Chondrocyte (in vitro differentiated cells): ENCODE measurements at regions not wholly inside any gene's neighbourhood (a gene's known extent, or its start where the extent isn't known, plus 50 kb on each side); places are given as distances from the start of the nearest gene placed in this dataset.

Experiments
- DNase-seq: peaks from one replicate; pipeline ENCODE4 v3.0.0; 2021; ENCODE audit warnings: mixed read lengths, low spot score
- H3K27ac Mint-ChIP-seq: one replicate; pipeline ENCODE4 v1.8.0; 2021; ENCODE audit warnings: mild to moderate bottlenecking, moderate library complexity, mixed read lengths; ENCODE audit not compliant: unreplicated experiment
- H3K27me3 Mint-ChIP-seq: 2 replicates; pipeline ENCODE4 v1.8.0; 2021; ENCODE audit warnings: low read depth, mixed read lengths
- H3K36me3 Mint-ChIP-seq: 2 replicates; pipeline ENCODE4 v1.8.0; 2021; ENCODE audit warnings: low read depth, mixed read lengths
- H3K4me1 Mint-ChIP-seq: 2 replicates; pipeline ENCODE4 v1.8.0; 2021; ENCODE audit warnings: low read depth, mild to moderate bottlenecking, mixed read lengths
- H3K4me3 Mint-ChIP-seq: one replicate; pipeline ENCODE4 v1.8.0; 2021; ENCODE audit warnings: mild to moderate bottlenecking, moderate library complexity, mixed read lengths; ENCODE audit not compliant: unreplicated experiment
- H3K9me3 Mint-ChIP-seq: 2 replicates; pipeline ENCODE4 v1.8.0; 2021; ENCODE audit warnings: low read depth, mixed read lengths
- TF ChIP-seq, protein P1 (sequence below): fragments of 200-600 bp; sonication (generic); IDR thresholded peaks from 2 replicates; pipeline ENCODE4 v1.5.0; 2021; ENCODE audit warnings: antibody characterized with exemption, mild to moderate bottlenecking, moderate library complexity

DNA sequence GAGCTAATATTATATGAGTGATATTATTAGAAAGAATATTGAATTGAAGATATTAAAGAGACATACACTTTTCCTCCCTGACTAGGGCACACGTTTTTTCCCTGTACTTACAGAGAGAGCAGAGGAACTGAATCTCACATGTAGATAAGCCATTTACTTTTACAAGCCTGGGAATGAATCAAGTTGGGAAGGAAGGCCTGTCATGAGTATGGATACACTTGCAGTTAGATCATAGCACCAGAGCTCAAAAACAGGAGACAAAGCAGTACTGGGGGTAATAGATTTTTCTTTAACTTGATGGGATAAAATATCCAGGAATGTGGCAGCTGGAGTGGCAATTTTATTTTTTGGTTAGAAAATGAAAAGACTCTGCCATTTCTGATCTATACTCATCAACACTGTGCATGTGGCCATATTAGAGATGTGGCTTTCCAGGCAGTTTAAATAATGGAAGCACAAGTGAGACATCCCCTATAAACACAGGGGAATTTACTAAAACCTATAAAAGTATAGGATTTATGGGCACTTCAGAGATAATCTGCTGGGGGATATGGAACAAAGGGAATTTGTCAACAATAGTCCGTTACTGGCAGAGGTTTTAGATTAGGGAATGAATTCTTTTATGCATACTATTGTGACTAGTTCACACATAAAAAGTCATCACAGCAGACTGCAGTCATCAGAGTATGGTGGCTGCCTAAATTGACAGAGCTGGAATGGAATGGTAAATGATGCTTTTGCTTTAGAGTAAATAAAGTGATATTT lies 657.7 kb upstream of the MBL2 start:
- Mint-ChIP-seq H3K4me1 (no peaks in the 10 kb centered on the region), H3K9me3 (no peaks in the 10 kb centered on the region), H3K27me3 (peaks cover 11% of the 10 kb centered on the region), H3K36me3 (no peaks in the 10 kb centered on the region), H3K4me3 (no peak overlapping the region), H3K27ac (no peak overlapping the region)
- DNase-seq = no peak
- TF ChIP-seq, protein P1, sequence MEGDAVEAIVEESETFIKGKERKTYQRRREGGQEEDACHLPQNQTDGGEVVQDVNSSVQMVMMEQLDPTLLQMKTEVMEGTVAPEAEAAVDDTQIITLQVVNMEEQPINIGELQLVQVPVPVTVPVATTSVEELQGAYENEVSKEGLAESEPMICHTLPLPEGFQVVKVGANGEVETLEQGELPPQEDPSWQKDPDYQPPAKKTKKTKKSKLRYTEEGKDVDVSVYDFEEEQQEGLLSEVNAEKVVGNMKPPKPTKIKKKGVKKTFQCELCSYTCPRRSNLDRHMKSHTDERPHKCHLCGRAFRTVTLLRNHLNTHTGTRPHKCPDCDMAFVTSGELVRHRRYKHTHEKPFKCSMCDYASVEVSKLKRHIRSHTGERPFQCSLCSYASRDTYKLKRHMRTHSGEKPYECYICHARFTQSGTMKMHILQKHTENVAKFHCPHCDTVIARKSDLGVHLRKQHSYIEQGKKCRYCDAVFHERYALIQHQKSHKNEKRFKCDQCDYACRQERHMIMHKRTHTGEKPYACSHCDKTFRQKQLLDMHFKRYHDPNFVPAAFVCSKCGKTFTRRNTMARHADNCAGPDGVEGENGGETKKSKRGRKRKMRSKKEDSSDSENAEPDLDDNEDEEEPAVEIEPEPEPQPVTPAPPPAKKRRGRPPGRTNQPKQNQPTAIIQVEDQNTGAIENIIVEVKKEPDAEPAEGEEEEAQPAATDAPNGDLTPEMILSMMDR = no peak

DNA sequence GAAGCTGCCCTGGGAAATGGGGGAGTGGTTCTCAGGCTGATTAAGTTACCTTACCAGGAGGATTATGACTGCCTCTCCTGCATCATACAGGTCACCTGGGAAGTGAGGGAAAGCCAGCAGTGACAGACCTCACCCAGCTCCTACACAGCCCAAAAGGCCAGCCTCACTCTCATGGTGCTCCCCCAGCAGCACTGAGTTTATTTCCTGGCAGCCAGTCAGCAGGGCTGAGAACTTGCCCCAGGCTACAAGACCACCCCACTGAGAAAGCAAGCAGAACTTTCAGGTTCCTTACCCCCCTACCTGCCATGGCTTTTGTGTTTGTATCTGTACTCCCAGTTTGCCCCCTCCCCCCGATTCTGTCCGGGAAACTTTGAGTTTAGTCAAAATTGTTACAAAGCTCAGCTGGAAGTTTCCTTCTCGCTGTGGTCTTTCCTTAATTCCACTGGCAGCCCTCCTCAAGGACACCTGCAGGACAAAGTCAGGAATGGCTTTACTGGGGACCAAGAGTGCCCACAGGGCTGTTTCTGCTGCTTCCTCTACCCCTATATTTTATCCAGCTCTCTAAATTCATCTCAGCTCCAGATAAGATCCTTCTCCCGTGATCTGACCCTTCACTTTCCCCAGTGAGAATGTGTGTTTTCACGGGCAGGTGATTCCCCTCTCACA lies 649.8 kb upstream of the MBL2 start:
- H3K36me3 Mint-ChIP-seq = no peaks in the 10 kb centered on the region
- no peaks in the 10 kb centered on the region for H3K4me1 Mint-ChIP-seq
- DNase-seq = no peak
- no peak overlapping the region for H3K27ac Mint-ChIP-seq
- H3K9me3 Mint-ChIP-seq = peaks cover 14% of the 10 kb centered on the region
- TF ChIP-seq, protein P1 = no peak
- peaks cover 8% of the 10 kb centered on the region for H3K27me3 Mint-ChIP-seq
- no peak overlapping the region for H3K4me3 Mint-ChIP-seq

DNA sequence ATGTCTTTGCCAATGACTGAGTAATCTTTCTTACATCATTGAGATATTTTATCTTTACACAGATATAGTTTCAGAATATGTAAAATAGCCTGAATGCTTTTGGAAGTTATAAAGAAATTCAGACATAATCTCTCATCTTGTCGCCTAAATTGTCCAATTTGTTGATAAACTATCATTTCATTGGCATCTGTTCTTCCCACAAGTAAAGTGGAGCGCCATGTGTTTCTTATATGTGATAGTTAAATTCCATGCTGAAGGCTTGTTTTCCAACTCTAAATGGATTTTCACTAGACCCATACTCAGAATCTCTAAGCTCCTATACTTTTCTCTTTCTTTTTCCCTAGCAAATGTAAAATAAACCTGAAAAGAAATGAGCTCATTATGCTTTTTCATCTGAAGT lies 640.1 kb upstream of the MBL2 start:
- no peak for DNase-seq
- H3K27ac Mint-ChIP-seq = no peak overlapping the region
- no peaks in the 10 kb centered on the region for H3K4me1 Mint-ChIP-seq
- H3K4me3 Mint-ChIP-seq = no peak overlapping the region
- peaks cover 5% of the 10 kb centered on the region for H3K27me3 Mint-ChIP-seq
- H3K9me3 Mint-ChIP-seq = peaks cover 18% of the 10 kb centered on the region
- H3K36me3 Mint-ChIP-seq = no peaks in the 10 kb centered on the region
- TF ChIP-seq, protein P1 = no peak

DNA sequence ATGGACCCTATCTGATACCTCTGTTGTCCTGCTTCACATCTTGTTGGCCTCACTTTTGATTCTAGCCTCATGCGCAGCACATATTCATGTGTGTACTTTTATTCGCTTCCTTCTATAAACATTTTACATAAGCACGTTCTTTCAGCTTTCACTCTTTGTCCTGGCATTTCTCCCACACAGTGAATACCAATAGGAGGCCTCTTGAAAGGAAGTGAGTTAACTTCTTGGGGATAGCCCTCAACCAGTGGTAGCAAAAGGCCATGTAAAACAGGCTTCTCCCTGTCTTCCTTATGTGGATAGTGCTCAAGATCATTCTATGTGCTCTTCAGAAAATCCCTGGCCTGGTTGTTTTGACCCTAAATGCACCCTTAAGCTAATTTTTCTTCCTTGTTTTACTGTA lies 633.9 kb upstream of the MBL2 start:
- TF ChIP-seq, protein P1 = no peak
- Mint-ChIP-seq H3K27me3 (no peaks in the 10 kb centered on the region), H3K36me3 (no peaks in the 10 kb centered on the region), H3K4me1 (peaks cover 16% of the 10 kb centered on the region), H3K27ac (no peak overlapping the region), H3K9me3 (no peaks in the 10 kb centered on the region), H3K4me3 (no peak overlapping the region)
- no peak for DNase-seq

DNA sequence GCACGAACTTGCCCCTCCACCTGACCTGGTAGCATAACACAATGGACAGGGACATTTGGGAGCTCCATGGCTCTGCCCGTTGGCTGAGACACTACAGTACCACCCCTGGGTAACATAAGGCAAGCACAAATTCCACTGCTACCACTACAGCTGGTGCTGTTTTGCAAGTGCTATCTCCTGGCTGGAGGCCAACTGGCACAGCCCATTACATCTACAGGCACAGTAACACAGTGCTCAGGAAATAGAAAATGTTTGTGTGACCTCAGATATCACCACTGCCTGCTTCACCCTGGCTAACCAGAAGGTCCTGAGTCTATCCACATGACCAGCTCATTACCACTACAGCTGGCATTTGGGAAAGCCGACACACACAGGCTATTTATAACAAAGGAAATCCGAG lies 631.1 kb upstream of the MBL2 start:
- no peak overlapping the region for H3K27ac Mint-ChIP-seq
- no peaks in the 10 kb centered on the region for H3K27me3 Mint-ChIP-seq
- H3K9me3 Mint-ChIP-seq = peaks cover 2% of the 10 kb centered on the region
- peaks cover 16% of the 10 kb centered on the region for H3K4me1 Mint-ChIP-seq
- TF ChIP-seq, protein P1 = no peak
- no peak overlapping the region for H3K4me3 Mint-ChIP-seq
- no peak for DNase-seq
- H3K36me3 Mint-ChIP-seq = no peaks in the 10 kb centered on the region
